HL-60 (cell line): ENCODE measurements at regions not wholly inside any gene's neighbourhood (a gene's known extent, or its start where the extent isn't known, plus 50 kb on each side); places are given as distances from the start of the nearest gene placed in this dataset.

Source experiments
- DNase-seq, 2 experiments: peaks; one replicate each; pipeline ENCODE4 v3.0.0-alpha.2; 2010 to 2020; ENCODE audit warnings: low read depth in 1 of 2, low spot score in 1 of 2
- H3K27ac ChIP-seq: fragments of 250-450 bp; sonication (Bioruptor Pico); replicated peaks from 2 replicates; pipeline ENCODE4 v1.5.1; 2020; ENCODE audit warnings: mild to moderate bottlenecking, moderate library complexity
- H3K27me3 ChIP-seq: fragments of 250-450 bp; sonication (Bioruptor Pico); 2 replicates; pipeline ENCODE4 v1.5.1; 2021; ENCODE audit warnings: mild to moderate bottlenecking, moderate library complexity; ENCODE audit not compliant: insufficient read depth, poor library complexity, severe bottlenecking
- H3K4me3 ChIP-seq: replicated peaks from 2 replicates; pipeline ENCODE4 v1.5.1; 2011; ENCODE audit warnings: mild to moderate bottlenecking, control low read depth, low read length; ENCODE audit not compliant: insufficient read depth
- GABPA ChIP-seq: IDR thresholded peaks from 2 replicates; pipeline ENCODE4 v1.6.1; 2012; ENCODE audit warnings: low read depth
- POLR2AphosphoS5 ChIP-seq: IDR thresholded peaks from 2 replicates; pipeline ENCODE4 v1.6.1; 2012; ENCODE audit warnings: low read depth
- SPI1 ChIP-seq: IDR thresholded peaks from 2 replicates; pipeline ENCODE4 v1.6.1; 2012; ENCODE audit warnings: low read depth, mild to moderate bottlenecking, borderline replicate concordance
- TF ChIP-seq, protein P1 (sequence below): IDR thresholded peaks from one replicate; pipeline ENCODE4 v1.5.1; 2011; ENCODE audit warnings: low read length, control low read depth, inconsistent platforms; ENCODE audit not compliant: insufficient read depth
- TF ChIP-seq, protein P2 (sequence below): IDR thresholded peaks from 2 replicates; pipeline ENCODE4 v1.6.1; 2012; ENCODE audit warnings: low read depth; ENCODE audit not compliant: insufficient replicate concordance

DNA sequence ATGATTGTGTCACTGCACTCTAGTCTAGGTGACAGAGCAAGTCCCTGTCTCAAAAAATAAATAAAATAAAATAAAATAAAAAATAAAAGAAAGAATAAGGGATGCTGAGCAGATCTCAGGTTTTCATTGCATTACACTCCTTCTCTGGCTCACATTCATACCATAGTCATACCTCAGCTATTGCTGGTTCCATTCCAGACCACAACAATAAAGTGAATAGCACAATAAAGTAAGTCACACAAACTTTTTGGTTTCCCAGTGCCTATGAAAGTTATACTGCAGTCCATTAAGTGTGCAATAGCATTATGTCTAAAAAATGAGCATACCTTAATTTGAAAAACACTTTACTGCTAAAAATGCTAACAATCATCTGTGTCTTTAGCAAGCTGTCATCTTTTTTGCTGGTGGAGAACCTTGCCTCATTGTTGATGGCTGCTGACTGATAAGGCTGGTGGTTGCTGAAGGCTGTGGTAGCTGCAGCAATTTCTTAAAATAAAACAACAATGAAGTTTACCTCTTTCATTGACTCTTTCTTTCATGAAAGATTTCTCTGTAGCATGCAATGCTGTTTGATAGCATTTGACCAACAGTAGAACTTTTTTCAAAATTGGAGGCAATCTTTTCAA lies 415.7 kb downstream of the ZNF608 start:
- Histone ChIP-seq H3K27ac (no peak overlapping the region), H3K27me3 (no peaks in the 10 kb centered on the region), H3K4me3 (no peak overlapping the region)
- DNase-seq, result no peak
- TF ChIP-seq, protein P1, sequence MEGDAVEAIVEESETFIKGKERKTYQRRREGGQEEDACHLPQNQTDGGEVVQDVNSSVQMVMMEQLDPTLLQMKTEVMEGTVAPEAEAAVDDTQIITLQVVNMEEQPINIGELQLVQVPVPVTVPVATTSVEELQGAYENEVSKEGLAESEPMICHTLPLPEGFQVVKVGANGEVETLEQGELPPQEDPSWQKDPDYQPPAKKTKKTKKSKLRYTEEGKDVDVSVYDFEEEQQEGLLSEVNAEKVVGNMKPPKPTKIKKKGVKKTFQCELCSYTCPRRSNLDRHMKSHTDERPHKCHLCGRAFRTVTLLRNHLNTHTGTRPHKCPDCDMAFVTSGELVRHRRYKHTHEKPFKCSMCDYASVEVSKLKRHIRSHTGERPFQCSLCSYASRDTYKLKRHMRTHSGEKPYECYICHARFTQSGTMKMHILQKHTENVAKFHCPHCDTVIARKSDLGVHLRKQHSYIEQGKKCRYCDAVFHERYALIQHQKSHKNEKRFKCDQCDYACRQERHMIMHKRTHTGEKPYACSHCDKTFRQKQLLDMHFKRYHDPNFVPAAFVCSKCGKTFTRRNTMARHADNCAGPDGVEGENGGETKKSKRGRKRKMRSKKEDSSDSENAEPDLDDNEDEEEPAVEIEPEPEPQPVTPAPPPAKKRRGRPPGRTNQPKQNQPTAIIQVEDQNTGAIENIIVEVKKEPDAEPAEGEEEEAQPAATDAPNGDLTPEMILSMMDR, result no peak
- TF ChIP-seq POLR2AphosphoS5, result no peak
- TF ChIP-seq, protein P2, sequence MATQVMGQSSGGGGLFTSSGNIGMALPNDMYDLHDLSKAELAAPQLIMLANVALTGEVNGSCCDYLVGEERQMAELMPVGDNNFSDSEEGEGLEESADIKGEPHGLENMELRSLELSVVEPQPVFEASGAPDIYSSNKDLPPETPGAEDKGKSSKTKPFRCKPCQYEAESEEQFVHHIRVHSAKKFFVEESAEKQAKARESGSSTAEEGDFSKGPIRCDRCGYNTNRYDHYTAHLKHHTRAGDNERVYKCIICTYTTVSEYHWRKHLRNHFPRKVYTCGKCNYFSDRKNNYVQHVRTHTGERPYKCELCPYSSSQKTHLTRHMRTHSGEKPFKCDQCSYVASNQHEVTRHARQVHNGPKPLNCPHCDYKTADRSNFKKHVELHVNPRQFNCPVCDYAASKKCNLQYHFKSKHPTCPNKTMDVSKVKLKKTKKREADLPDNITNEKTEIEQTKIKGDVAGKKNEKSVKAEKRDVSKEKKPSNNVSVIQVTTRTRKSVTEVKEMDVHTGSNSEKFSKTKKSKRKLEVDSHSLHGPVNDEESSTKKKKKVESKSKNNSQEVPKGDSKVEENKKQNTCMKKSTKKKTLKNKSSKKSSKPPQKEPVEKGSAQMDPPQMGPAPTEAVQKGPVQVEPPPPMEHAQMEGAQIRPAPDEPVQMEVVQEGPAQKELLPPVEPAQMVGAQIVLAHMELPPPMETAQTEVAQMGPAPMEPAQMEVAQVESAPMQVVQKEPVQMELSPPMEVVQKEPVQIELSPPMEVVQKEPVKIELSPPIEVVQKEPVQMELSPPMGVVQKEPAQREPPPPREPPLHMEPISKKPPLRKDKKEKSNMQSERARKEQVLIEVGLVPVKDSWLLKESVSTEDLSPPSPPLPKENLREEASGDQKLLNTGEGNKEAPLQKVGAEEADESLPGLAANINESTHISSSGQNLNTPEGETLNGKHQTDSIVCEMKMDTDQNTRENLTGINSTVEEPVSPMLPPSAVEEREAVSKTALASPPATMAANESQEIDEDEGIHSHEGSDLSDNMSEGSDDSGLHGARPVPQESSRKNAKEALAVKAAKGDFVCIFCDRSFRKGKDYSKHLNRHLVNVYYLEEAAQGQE, result no peak
- TF ChIP-seq GABPA, result no peak
- TF ChIP-seq SPI1, result no peak

GRCh38 chr5:124328201-124328600 lies 418.2 kb downstream of the ZNF608 start:
- Histone ChIP-seq H3K27me3 (no peaks in the 10 kb centered on the region), H3K27ac (no peak overlapping the region), H3K4me3 (no peak overlapping the region)
- DNase-seq, result no peak
- no peak for TF ChIP-seq SPI1
- TF ChIP-seq, protein P1, result no peak
- TF ChIP-seq, protein P2, result no peak
- TF ChIP-seq GABPA, result no peak
- TF ChIP-seq POLR2AphosphoS5, result no peak

DNA sequence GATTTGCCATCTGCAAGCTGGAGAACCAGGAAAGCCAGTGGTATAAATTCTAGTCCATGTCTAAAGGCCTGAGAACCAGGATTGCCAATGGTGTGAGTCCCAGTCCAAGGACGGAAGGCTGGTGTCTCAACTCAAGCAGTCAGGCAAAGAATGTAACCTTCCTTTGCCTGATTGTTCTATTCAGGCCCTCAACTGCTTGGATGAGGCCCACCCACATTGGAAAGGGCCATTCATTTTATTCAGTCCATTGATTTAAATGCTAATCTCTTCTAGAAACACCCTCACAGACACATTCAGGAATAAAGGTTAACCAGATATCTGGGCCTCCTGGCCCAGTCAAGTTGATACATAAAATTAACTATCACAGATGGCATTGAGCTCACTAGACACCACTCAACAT lies 427.8 kb downstream of the ZNF608 start:
- TF ChIP-seq, protein P2, result no peak
- no peak for TF ChIP-seq GABPA
- TF ChIP-seq SPI1, result no peak
- TF ChIP-seq POLR2AphosphoS5, result no peak
- TF ChIP-seq, protein P1, result no peak
- no peak for DNase-seq
- H3K4me3 ChIP-seq, result no peak overlapping the region
- no peaks in the 10 kb centered on the region for H3K27me3 ChIP-seq
- no peak overlapping the region for H3K27ac ChIP-seq
